GM12878 (cell line): ENCODE measurements at regions not wholly inside any gene's neighbourhood (a gene's known extent, or its start where the extent isn't known, plus 50 kb on each side); places are given as distances from the start of the nearest gene placed in this dataset.

Experiments
- ATAC-seq: fragments of 200-7000 bp; cut with Tn5 transposase; 3 replicates; pipeline ENCODE4 v1.9.1; 2020; ENCODE audit warnings: mild to moderate bottlenecking, moderate library complexity
- BruUV-seq: library from RNA; stranded (reverse); fragments of 400-500 nt; replicated peaks from 2 replicates; lab custom pipeline; 2021; lab: Mats Ljungman, UMichigan
- CTCF ChIA-PET: fragments of 300-600 bp; sonication (Branson Sonifier 250); formaldehyde crosslinking; extraction: SDS; loops from one replicate; lab custom pipeline; 2021; ENCODE audit warnings: inconsistent platforms; lab: Yijun Ruan, JAX
- POLR2A ChIA-PET: fragments of 350-600 bp; formaldehyde crosslinking; extraction: SDS; loops from one replicate; lab custom pipeline; 2021; ENCODE audit warnings: inconsistent platforms; lab: Charles Lee
- RAD21 ChIA-PET: fragments of 300-600 bp; sonication (Branson Sonifier 250); formaldehyde crosslinking; loops from one replicate; lab custom pipeline; 2023; ENCODE audit warnings: antibody characterized with exemption; ENCODE audit not compliant: unreplicated experiment; lab: Charles Lee
- SMC1A ChIA-PET: fragments of 300-600 bp; sonication (Branson Sonifier 250); formaldehyde crosslinking; loops from one replicate; lab custom pipeline; 2023; ENCODE audit not compliant: unreplicated experiment, uncharacterized antibody; lab: Charles Lee
- DNase-seq: peaks from one replicate; pipeline ENCODE4 v3.0.0-alpha.2; 2011; ENCODE audit warnings: low read depth, low spot score
- FAIRE-seq: peaks from 3 replicates; lab custom pipeline; 2011; peaks lifted over from hg19 to GRCh38; lab: Jason Lieb, UNC
- H2AFZ ChIP-seq: 2 replicates; pipeline ENCODE4 v1.6.0; 2011; ENCODE audit warnings: low read depth, low read length, control low read depth; ENCODE audit not compliant: control insufficient read depth
- H3K27ac ChIP-seq: 2 replicates; pipeline ENCODE4 v1.5.1; 2011; ENCODE audit warnings: control low read depth; ENCODE audit not compliant: control insufficient read depth, insufficient read depth
- H3K27me3 ChIP-seq, 2 experiments: replicated peaks in 1 of 2; 2 replicates each; pipeline versions ENCODE4 v1.6.0 to v1.6.1; 2011; ENCODE audit warnings: low read length in 1 of 2; ENCODE audit not compliant: control insufficient read depth in 2 of 2, insufficient read depth in 2 of 2
- H3K36me3 ChIP-seq, 2 experiments: 2 replicates each; pipeline ENCODE4 v1.5.1; 2011; ENCODE audit warnings: low read length in 1 of 2; ENCODE audit not compliant: control insufficient read depth in 2 of 2, insufficient read depth in 2 of 2
- H3K4me1 ChIP-seq: 2 replicates; pipeline ENCODE4 v1.6.1; 2011; ENCODE audit warnings: mild to moderate bottlenecking, low read length, moderate library complexity, mixed read lengths; ENCODE audit not compliant: control insufficient read depth, insufficient read depth
- H3K4me2 ChIP-seq: 2 replicates; pipeline ENCODE4 v1.6.0; 2011; ENCODE audit warnings: control low read depth; ENCODE audit not compliant: control insufficient read depth, insufficient read depth
- H3K4me3 ChIP-seq: fragments of 200-600 bp; sonication (generic); 2 replicates; pipeline ENCODE4 v1.5.1; 2016
- H3K79me2 ChIP-seq: 2 replicates; pipeline ENCODE4 v1.6.0; 2011; ENCODE audit warnings: low read length; ENCODE audit not compliant: control insufficient read depth, insufficient read depth
- H3K9ac ChIP-seq: 2 replicates; pipeline ENCODE4 v1.8.0; 2011; ENCODE audit warnings: low read length, control low read depth, mixed read lengths; ENCODE audit not compliant: control insufficient read depth, insufficient read depth
- H3K9me3 ChIP-seq: replicated peaks from 3 replicates; pipeline ENCODE4 v1.5.1; 2011; ENCODE audit warnings: mild to moderate bottlenecking, low read length; ENCODE audit not compliant: control insufficient read depth, insufficient read depth
- H4K20me1 ChIP-seq: 2 replicates; pipeline ENCODE4 v1.6.0; 2011; ENCODE audit not compliant: control insufficient read depth, insufficient read depth
- ATF7 ChIP-seq: fragments of 450-650 bp; IDR thresholded peaks from 2 replicates; pipeline ENCODE4 v1.6.1; 2016; ENCODE audit warnings: low read depth, mild to moderate bottlenecking
- BCL11A ChIP-seq: IDR thresholded peaks from 2 replicates; pipeline ENCODE4 v1.6.1; 2011; ENCODE audit warnings: low read depth, low read length
- CBX5 ChIP-seq: sonication (generic); IDR thresholded peaks from 2 replicates; pipeline ENCODE4 v1.6.1; 2016; ENCODE audit warnings: low read depth, moderate library complexity, mild to moderate bottlenecking, inconsistent platforms
- CHD1 ChIP-seq: IDR thresholded peaks from 2 replicates; pipeline ENCODE4 v1.6.1; 2012; ENCODE audit warnings: low read depth, low read length, improper control_type of control experiment
- JUNB ChIP-seq: IDR thresholded peaks from 2 replicates; pipeline ENCODE4 v1.6.1; 2016; ENCODE audit warnings: antibody characterized with exemption, mild to moderate bottlenecking
- MEF2A ChIP-seq: IDR thresholded peaks from 2 replicates; pipeline ENCODE4 v1.6.1; 2011; ENCODE audit warnings: low read depth, mild to moderate bottlenecking, low read length, moderate library complexity; ENCODE audit not compliant: insufficient read depth
- MYB ChIP-seq: fragments of 150-350 bp; IDR thresholded peaks from 2 replicates; pipeline ENCODE4 v1.6.1; 2014; ENCODE audit warnings: mild to moderate bottlenecking, low read depth, low read length, borderline replicate concordance
- MYC ChIP-seq: IDR thresholded peaks from 2 replicates; pipeline ENCODE4 v1.6.1; 2011; ENCODE audit warnings: mild to moderate bottlenecking, low read length, moderate library complexity, inconsistent platforms; ENCODE audit not compliant: insufficient read depth, insufficient replicate concordance, insufficient read length, severe bottlenecking
- NR2C2 ChIP-seq: IDR thresholded peaks from 2 replicates; pipeline ENCODE4 v1.6.1; 2011; ENCODE audit warnings: borderline replicate concordance, low read depth; ENCODE audit not compliant: control insufficient read depth, insufficient read length
- RBBP5 ChIP-seq: fragments of 200-600 bp; sonication (generic); conservative IDR thresholded peaks from 2 replicates; pipeline ENCODE4 v1.6.1; 2016
- SIX5 ChIP-seq: IDR thresholded peaks from 2 replicates; pipeline ENCODE4 v1.6.1; 2011; ENCODE audit warnings: mild to moderate bottlenecking, low read depth, low read length, moderate library complexity; ENCODE audit not compliant: severe bottlenecking
- TBL1XR1 ChIP-seq: IDR thresholded peaks from 2 replicates; pipeline ENCODE4 v1.6.1; 2012; ENCODE audit warnings: low read depth, low read length, improper control_type of control experiment
- TCF12 ChIP-seq: IDR thresholded peaks from 2 replicates; pipeline ENCODE4 v1.6.1; 2011; ENCODE audit warnings: low read depth, mild to moderate bottlenecking, low read length
- ZNF217 ChIP-seq: fragments of 450-650 bp; IDR thresholded peaks from 2 replicates; pipeline ENCODE4 v1.6.1; 2017; ENCODE audit warnings: antibody characterized with exemption, mild to moderate bottlenecking
- ZNF384 ChIP-seq: IDR thresholded peaks from 2 replicates; pipeline ENCODE4 v1.6.1; 2012; ENCODE audit warnings: low read depth, mild to moderate bottlenecking, low read length, improper control_type of control experiment, borderline replicate concordance
- ZZZ3 ChIP-seq: IDR thresholded peaks from 2 replicates; pipeline ENCODE4 v1.6.1; 2011; ENCODE audit warnings: low read depth; ENCODE audit not compliant: control insufficient read depth, insufficient read length
- WGBS: methylation state at CpG from one replicate; pipeline ENCODE4 v1.1.6; 2016; ENCODE audit warnings: low lambda C conversion rate; ENCODE audit not compliant: insufficient replicate concordance, insufficient coverage; ENCODE audit errors: missing lambda C conversion rate; 5-methylcytosine and 5-hydroxymethylcytosine counted together
- in situ Hi-C: fragments of 300-500 bp; cut with MboI; formaldehyde crosslinking; loops from 9 replicates; pipeline ENCODE4 v1.14.3; 2018; ENCODE audit warnings: mixed read lengths
- intact Hi-C: fragments of 100-400 bp; cut with micrococcal nuclease; formaldehyde crosslinking; loops from one replicate; pipeline ENCODE4 v1.14.2; 2022; ENCODE audit not compliant: unreplicated experiment
- TF ChIP-seq, protein P1 (sequence below): fragments of 450-650 bp; IDR thresholded peaks from 2 replicates; pipeline ENCODE4 v1.6.1; 2017; ENCODE audit warnings: antibody characterized with exemption, mild to moderate bottlenecking, moderate library complexity

GRCh38 chr22:34017205-34017604 lies 96.9 kb upstream of the LARGE1 start:
- Histone ChIP-seq H3K27me3 (no peaks in the 10 kb centered on the region), H4K20me1 (no peaks in the 10 kb centered on the region), H3K9me3 (no peaks in the 10 kb centered on the region), H3K4me2 (no peak overlapping the region), H3K9ac (no peak overlapping the region), H3K4me3 (no peak overlapping the region), H3K4me1 (no peaks in the 10 kb centered on the region), H3K27ac (no peak overlapping the region), H3K79me2 (no peaks in the 10 kb centered on the region), H2AFZ (no peak overlapping the region), H3K36me3 (no peaks in the 10 kb centered on the region)
- TF ChIP-seq NR2C2 (no peak), CHD1 (no peak), MYC (no peak), TBL1XR1 (no peak), ZZZ3 (no peak), MYB (no peak), BCL11A (no peak), RBBP5 (no peak), ZNF217 (no peak), TCF12 (no peak), SIX5 (no peak), ZNF384 (no peak), ATF7 (no peak), MEF2A (no peak), CBX5 (no peak), JUNB (no peak)
- TF ChIP-seq, protein P1, sequence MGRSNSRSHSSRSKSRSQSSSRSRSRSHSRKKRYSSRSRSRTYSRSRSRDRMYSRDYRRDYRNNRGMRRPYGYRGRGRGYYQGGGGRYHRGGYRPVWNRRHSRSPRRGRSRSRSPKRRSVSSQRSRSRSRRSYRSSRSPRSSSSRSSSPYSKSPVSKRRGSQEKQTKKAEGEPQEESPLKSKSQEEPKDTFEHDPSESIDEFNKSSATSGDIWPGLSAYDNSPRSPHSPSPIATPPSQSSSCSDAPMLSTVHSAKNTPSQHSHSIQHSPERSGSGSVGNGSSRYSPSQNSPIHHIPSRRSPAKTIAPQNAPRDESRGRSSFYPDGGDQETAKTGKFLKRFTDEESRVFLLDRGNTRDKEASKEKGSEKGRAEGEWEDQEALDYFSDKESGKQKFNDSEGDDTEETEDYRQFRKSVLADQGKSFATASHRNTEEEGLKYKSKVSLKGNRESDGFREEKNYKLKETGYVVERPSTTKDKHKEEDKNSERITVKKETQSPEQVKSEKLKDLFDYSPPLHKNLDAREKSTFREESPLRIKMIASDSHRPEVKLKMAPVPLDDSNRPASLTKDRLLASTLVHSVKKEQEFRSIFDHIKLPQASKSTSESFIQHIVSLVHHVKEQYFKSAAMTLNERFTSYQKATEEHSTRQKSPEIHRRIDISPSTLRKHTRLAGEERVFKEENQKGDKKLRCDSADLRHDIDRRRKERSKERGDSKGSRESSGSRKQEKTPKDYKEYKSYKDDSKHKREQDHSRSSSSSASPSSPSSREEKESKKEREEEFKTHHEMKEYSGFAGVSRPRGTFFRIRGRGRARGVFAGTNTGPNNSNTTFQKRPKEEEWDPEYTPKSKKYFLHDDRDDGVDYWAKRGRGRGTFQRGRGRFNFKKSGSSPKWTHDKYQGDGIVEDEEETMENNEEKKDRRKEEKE: no peak
- SMC1A ChIA-PET: no interaction called here
- DNase-seq (no peak), FAIRE-seq (no peak), ATAC-seq (no peak)
- RAD21 ChIA-PET: no interaction called here
- POLR2A ChIA-PET: no interaction called here
- CTCF ChIA-PET: no interaction called here
- BruUV-seq: no TSS peak
- in situ Hi-C loops: no loop called here
- 10% methylated on average over 4 of the region's 4 CpGs for WGBS
- intact Hi-C loops: no loop called here
